ENCODE measurements at regions not wholly inside any gene's neighbourhood (a gene's known extent, or its start where the extent isn't known, plus 50 kb on each side); places are given as distances from the start of the nearest gene placed in this dataset.

- H3K36me3 Mint-ChIP-seq (ENCODE audit: low read depth): no peaks in the 10 kb centered on the region
- H3K27me3 Mint-ChIP-seq (ENCODE audit: low read depth): no peaks in the 10 kb centered on the region
- peaks cover 25% of the 10 kb centered on the region for H3K4me1 Mint-ChIP-seq
- TF ChIP-seq CTCF (conservative IDR thresholded peaks at IDR 0.05): no peak
- DNase-seq (ENCODE audit: low read depth, low spot score): no peak
- H3K4me3 Mint-ChIP-seq: no peak overlapping the region
- H3K9me3 Mint-ChIP-seq: no peaks in the 10 kb centered on the region
- no peak overlapping the region for H3K27ac Mint-ChIP-seq (ENCODE audit: unreplicated experiment)
These were observed 85.7 kb upstream of the BET1 start for GRCh38 chr7:94089806-94090205.

GRCh38 chr7:94092980-94093379 lies 88.8 kb upstream of the BET1 start:
- TF ChIP-seq CTCF (conservative IDR thresholded peaks at IDR 0.05): no peak
- H3K9me3 Mint-ChIP-seq: no peaks in the 10 kb centered on the region
- no peak for DNase-seq (ENCODE audit: low read depth, low spot score)
- H3K27me3 Mint-ChIP-seq (ENCODE audit: low read depth): no peaks in the 10 kb centered on the region
- H3K27ac Mint-ChIP-seq (ENCODE audit: unreplicated experiment): no peak overlapping the region
- no peak overlapping the region for H3K4me3 Mint-ChIP-seq
- H3K36me3 Mint-ChIP-seq (ENCODE audit: low read depth): no peaks in the 10 kb centered on the region
- H3K4me1 Mint-ChIP-seq: peaks cover 20% of the 10 kb centered on the region

GRCh38 chr7:94094298-94094697 lies 90.1 kb upstream of the BET1 start:
- H3K4me3 Mint-ChIP-seq: no peak overlapping the region
- peaks cover 8% of the 10 kb centered on the region for H3K4me1 Mint-ChIP-seq
- DNase-seq (ENCODE audit: low read depth, low spot score): no peak
- no peaks in the 10 kb centered on the region for H3K36me3 Mint-ChIP-seq (ENCODE audit: low read depth)
- H3K9me3 Mint-ChIP-seq: no peaks in the 10 kb centered on the region
- TF ChIP-seq CTCF (conservative IDR thresholded peaks at IDR 0.05): no peak
- no peak overlapping the region for H3K27ac Mint-ChIP-seq (ENCODE audit: unreplicated experiment)
- H3K27me3 Mint-ChIP-seq (ENCODE audit: low read depth): no peaks in the 10 kb centered on the region

DNA sequence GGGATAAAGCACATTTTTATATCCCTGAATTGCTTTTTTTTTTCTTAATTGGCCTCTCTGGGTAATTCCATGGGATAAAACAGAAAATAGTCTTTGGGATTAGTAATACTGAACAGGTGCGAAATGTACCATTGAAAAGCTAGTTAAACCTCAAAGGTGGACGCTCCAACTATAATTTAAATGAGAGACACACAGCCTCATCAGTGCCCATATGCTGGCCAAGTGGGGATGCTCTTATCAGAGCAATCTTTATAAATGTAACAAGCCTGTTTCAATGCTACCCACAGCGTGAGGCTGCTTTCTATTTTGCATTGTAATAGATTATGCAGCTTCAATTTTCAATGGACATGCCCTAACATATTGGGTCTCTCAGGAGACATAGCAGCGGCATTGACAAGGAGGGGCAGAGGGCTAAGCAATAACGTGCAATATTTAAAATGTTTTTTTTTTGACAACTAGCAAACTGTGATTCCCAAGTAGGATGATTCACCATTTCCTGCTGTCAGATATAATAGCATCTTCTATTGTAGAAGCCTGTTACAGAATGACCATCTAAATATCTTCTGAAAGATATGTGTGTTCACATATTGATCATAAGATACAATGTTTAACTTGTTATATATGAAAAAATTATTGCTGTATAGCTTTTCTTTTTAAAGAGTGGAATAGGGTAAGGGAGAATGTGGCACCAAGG lies 91.3 kb upstream of the BET1 start:
- no peak for DNase-seq (ENCODE audit: low read depth, low spot score)
- Mint-ChIP-seq H3K9me3 (no peaks in the 10 kb centered on the region), H3K36me3 (ENCODE audit: low read depth) (no peaks in the 10 kb centered on the region), H3K27ac (ENCODE audit: unreplicated experiment) (no peak overlapping the region), H3K27me3 (ENCODE audit: low read depth) (no peaks in the 10 kb centered on the region), H3K4me3 (no peak overlapping the region), H3K4me1 (peaks cover 4% of the 10 kb centered on the region)
- no peak for TF ChIP-seq CTCF (conservative IDR thresholded peaks at IDR 0.05)

GRCh38 chr7:94099679-94100078 lies 95.5 kb upstream of the BET1 start:
- no peaks in the 10 kb centered on the region for H3K36me3 Mint-ChIP-seq (ENCODE audit: low read depth)
- DNase-seq (ENCODE audit: low read depth, low spot score): no peak
- H3K4me3 Mint-ChIP-seq: no peak overlapping the region
- H3K27me3 Mint-ChIP-seq (ENCODE audit: low read depth): no peaks in the 10 kb centered on the region
- H3K4me1 Mint-ChIP-seq: no peaks in the 10 kb centered on the region
- H3K9me3 Mint-ChIP-seq: no peaks in the 10 kb centered on the region
- H3K27ac Mint-ChIP-seq (ENCODE audit: unreplicated experiment): no peak overlapping the region
- TF ChIP-seq CTCF (conservative IDR thresholded peaks at IDR 0.05): no peak
